ENCODE measurements at regions not wholly inside any gene's neighbourhood (a gene's known extent, or its start where the extent isn't known, plus 50 kb on each side); places are given as distances from the start of the nearest gene placed in this dataset.

DNA sequence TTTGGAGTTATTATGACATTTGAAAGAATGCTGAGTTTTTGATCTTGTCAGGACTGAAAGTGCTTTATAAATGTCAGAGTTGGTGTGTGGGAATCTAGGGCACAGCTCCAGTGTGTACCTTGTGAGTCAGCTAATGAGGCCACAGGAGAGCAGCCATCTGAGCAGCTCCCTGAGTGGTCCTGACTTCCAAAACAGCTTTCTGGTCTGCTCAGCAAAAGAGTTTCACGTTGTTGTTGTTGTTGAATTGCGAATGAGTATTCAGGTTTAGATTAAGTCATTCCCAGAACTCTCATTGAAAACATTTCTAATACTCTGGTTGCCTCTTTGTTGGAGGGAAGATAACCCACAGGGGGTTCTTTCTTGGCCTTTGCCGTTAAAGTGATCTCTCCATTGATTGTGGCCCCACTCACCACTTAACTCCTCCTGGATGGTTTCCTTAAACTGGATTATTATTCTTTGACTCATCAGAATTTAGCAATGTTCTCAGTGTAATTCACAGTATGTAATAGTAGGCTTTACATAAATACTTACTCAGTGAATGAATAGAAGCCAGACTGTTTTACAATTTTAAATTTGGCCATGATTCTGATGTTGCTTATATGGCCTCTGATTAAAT, 125.1 kb upstream of the SGCD start:
- Histone ChIP-seq H3F3A (ENCODE audit: insufficient read depth) (no peaks in the 10 kb centered on the region), H3K79me2 (ENCODE audit: insufficient read depth, low read length) (no peaks in the 10 kb centered on the region), H4K20me1 (ENCODE audit: low read depth, low read length) (no peaks in the 10 kb centered on the region), H3K9me3 (ENCODE audit: insufficient read depth, low read length) (no peaks in the 10 kb centered on the region), H3K9ac (ENCODE audit: low read length) (no peak overlapping the region), H3K9me2 (replicated peaks; ENCODE audit: insufficient read depth, low read length) (no peaks in the 10 kb centered on the region), H3K27ac (ENCODE audit: low read depth, low read length) (no peak overlapping the region), H2AFZ (ENCODE audit: low read depth, low read length, severe bottlenecking) (no peak overlapping the region), H3K27me3 (ENCODE audit: low read length) (no peaks in the 10 kb centered on the region), H3K4me2 (ENCODE audit: low read depth, low read length, poor library complexity, severe bottlenecking) (no peak overlapping the region), H3K4me3 (ENCODE audit: insufficient read depth, low read length, poor library complexity, severe bottlenecking) (no peak overlapping the region), H3K36me3 (ENCODE audit: low read length) (no peaks in the 10 kb centered on the region)
- no peak for TF ChIP-seq EZH2phosphoT487 (conservative IDR thresholded peaks at IDR 0.05; ENCODE audit: low read length)

- Histone ChIP-seq H3K36me3 (ENCODE audit: low read length) (no peaks in the 10 kb centered on the region), H3F3A (ENCODE audit: insufficient read depth) (no peaks in the 10 kb centered on the region)
- no peak for TF ChIP-seq EZH2phosphoT487 (conservative IDR thresholded peaks at IDR 0.05; ENCODE audit: low read length)
- TF ChIP-seq, protein P1, sequence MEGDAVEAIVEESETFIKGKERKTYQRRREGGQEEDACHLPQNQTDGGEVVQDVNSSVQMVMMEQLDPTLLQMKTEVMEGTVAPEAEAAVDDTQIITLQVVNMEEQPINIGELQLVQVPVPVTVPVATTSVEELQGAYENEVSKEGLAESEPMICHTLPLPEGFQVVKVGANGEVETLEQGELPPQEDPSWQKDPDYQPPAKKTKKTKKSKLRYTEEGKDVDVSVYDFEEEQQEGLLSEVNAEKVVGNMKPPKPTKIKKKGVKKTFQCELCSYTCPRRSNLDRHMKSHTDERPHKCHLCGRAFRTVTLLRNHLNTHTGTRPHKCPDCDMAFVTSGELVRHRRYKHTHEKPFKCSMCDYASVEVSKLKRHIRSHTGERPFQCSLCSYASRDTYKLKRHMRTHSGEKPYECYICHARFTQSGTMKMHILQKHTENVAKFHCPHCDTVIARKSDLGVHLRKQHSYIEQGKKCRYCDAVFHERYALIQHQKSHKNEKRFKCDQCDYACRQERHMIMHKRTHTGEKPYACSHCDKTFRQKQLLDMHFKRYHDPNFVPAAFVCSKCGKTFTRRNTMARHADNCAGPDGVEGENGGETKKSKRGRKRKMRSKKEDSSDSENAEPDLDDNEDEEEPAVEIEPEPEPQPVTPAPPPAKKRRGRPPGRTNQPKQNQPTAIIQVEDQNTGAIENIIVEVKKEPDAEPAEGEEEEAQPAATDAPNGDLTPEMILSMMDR (IDR thresholded peaks at IDR 0.05; ENCODE audit: insufficient read depth, low read length, poor library complexity, severe bottlenecking), result no peak
Measured at GRCh38 chr5:156208271-156208670, 118.7 kb upstream of the SGCD start.

GRCh38 chr5:156218367-156219158, 108.4 kb upstream of the SGCD start:
- Histone ChIP-seq H3K27ac (ENCODE audit: low read depth, low read length) (no peak overlapping the region), H3K36me3 (ENCODE audit: low read length) (no peaks in the 10 kb centered on the region), H3K9me3 (ENCODE audit: insufficient read depth, low read length) (no peaks in the 10 kb centered on the region), H3K27me3 (ENCODE audit: low read length) (no peaks in the 10 kb centered on the region), H3K79me2 (ENCODE audit: insufficient read depth, low read length) (no peaks in the 10 kb centered on the region), H3K4me2 (ENCODE audit: low read depth, low read length, poor library complexity, severe bottlenecking) (no peak overlapping the region), H3K4me3 (ENCODE audit: insufficient read depth, low read length, poor library complexity, severe bottlenecking) (no peak overlapping the region), H3K9ac (ENCODE audit: low read length) (no peak overlapping the region), H3K9me2 (replicated peaks; ENCODE audit: insufficient read depth, low read length) (no peaks in the 10 kb centered on the region), H3F3A (ENCODE audit: insufficient read depth) (no peaks in the 10 kb centered on the region), H2AFZ (ENCODE audit: low read depth, low read length, severe bottlenecking) (no peak overlapping the region), H4K20me1 (ENCODE audit: low read depth, low read length) (no peaks in the 10 kb centered on the region)
- no peak for TF ChIP-seq EZH2phosphoT487 (conservative IDR thresholded peaks at IDR 0.05; ENCODE audit: low read length)
- TF ChIP-seq, protein P1 (IDR thresholded peaks at IDR 0.05; ENCODE audit: insufficient read depth, low read length, poor library complexity, severe bottlenecking), result no peak

More at GRCh38 chr5:156208271-156208670, 118.7 kb upstream of the SGCD start:
- no peak overlapping the region for H3K4me2 ChIP-seq (ENCODE audit: low read depth, low read length, poor library complexity, severe bottlenecking)
- no peaks in the 10 kb centered on the region for H3K9me3 ChIP-seq (ENCODE audit: insufficient read depth, low read length)
- H3K79me2 ChIP-seq (ENCODE audit: insufficient read depth, low read length), result no peaks in the 10 kb centered on the region
- no peak overlapping the region for H3K4me3 ChIP-seq (ENCODE audit: insufficient read depth, low read length, poor library complexity, severe bottlenecking)
- no peaks in the 10 kb centered on the region for H3K27me3 ChIP-seq (ENCODE audit: low read length)
- H2AFZ ChIP-seq (ENCODE audit: low read depth, low read length, severe bottlenecking), result no peak overlapping the region
- no peaks in the 10 kb centered on the region for H3K9me2 ChIP-seq (replicated peaks; ENCODE audit: insufficient read depth, low read length)
- H3K27ac ChIP-seq (ENCODE audit: low read depth, low read length), result no peak overlapping the region
- H4K20me1 ChIP-seq (ENCODE audit: low read depth, low read length), result no peaks in the 10 kb centered on the region
- H3K9ac ChIP-seq (ENCODE audit: low read length), result no peak overlapping the region

GRCh38 chr5:156219483-156220005, 107.4 kb upstream of the SGCD start:
- Histone ChIP-seq H3K9me2 (replicated peaks; ENCODE audit: insufficient read depth, low read length) (no peaks in the 10 kb centered on the region), H4K20me1 (ENCODE audit: low read depth, low read length) (no peaks in the 10 kb centered on the region), H3K27ac (ENCODE audit: low read depth, low read length) (no peak overlapping the region), H3K4me3 (ENCODE audit: insufficient read depth, low read length, poor library complexity, severe bottlenecking) (no peak overlapping the region), H3K9me3 (ENCODE audit: insufficient read depth, low read length) (no peaks in the 10 kb centered on the region), H3K9ac (ENCODE audit: low read length) (no peak overlapping the region), H3K36me3 (ENCODE audit: low read length) (no peaks in the 10 kb centered on the region), H3K79me2 (ENCODE audit: insufficient read depth, low read length) (no peaks in the 10 kb centered on the region), H3K4me2 (ENCODE audit: low read depth, low read length, poor library complexity, severe bottlenecking) (no peak overlapping the region), H3F3A (ENCODE audit: insufficient read depth) (no peaks in the 10 kb centered on the region), H2AFZ (ENCODE audit: low read depth, low read length, severe bottlenecking) (no peak overlapping the region), H3K27me3 (ENCODE audit: low read length) (no peaks in the 10 kb centered on the region)
- TF ChIP-seq, protein P1 (IDR thresholded peaks at IDR 0.05; ENCODE audit: insufficient read depth, low read length, poor library complexity, severe bottlenecking), result no peak
- no peak for TF ChIP-seq EZH2phosphoT487 (conservative IDR thresholded peaks at IDR 0.05; ENCODE audit: low read length)
